Renal pelvis (tissue), 1 donor: ENCODE measurements at regions not wholly inside any gene's neighbourhood (a gene's known extent, or its start where the extent isn't known, plus 50 kb on each side); places are given as distances from the start of the nearest gene placed in this dataset.

Source experiments
- DNase-seq: peaks from one replicate; pipeline ENCODE4 v3.0.0-alpha.2; 2013

DNA sequence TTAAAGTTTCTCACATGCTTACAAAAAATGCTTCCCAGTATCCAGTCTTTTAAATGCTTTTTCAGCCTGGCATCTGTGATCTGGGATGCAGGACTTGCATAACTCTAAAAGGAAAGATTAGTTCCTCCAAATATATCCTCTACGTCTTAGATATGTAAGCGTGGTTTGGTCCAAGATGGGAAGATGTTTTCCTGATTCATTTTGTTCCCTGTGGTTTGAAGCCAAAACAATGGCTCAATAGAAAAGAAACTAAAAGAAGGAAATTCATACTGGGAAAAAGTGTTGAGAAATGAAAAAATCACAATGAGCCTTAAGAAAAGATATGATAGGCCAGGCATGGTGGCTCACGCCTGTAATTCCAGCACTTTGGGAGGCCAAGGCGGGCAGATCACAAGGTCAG is 1002.8 kb downstream of the NAALADL2 start:
- DNase-seq: no peak
